ENCODE measurements at regions not wholly inside any gene's neighbourhood (a gene's known extent, or its start where the extent isn't known, plus 50 kb on each side); places are given as distances from the start of the nearest gene placed in this dataset.
A peak's percentile ranks its signal among the peaks of the same experiment; 100 is the strongest.

- Histone ChIP-seq H3K9me2 (ENCODE audit: insufficient read depth) (no peaks in the 10 kb centered on the region), H3K27me3 (replicated peaks; ENCODE audit: insufficient read depth) (no peaks in the 10 kb centered on the region), H3K4me2 (ENCODE audit: unreplicated experiment) (no peak overlapping the region), H3K4me1 (ENCODE audit: insufficient read depth) (no peaks in the 10 kb centered on the region), H3K9ac (no peak overlapping the region), H3K4me3 (no peak overlapping the region), H3K27ac (no peak overlapping the region), H3K9me3 (ENCODE audit: low read depth) (no peaks in the 10 kb centered on the region), H3K36me3 (ENCODE audit: low read depth) (no peaks in the 10 kb centered on the region), H4K20me1 (ENCODE audit: insufficient read depth) (no peaks in the 10 kb centered on the region), H3K79me2 (ENCODE audit: insufficient read depth) (no peaks in the 10 kb centered on the region), H3F3A (ENCODE audit: insufficient read depth) (no peaks in the 10 kb centered on the region), H2AFZ (no peak overlapping the region)
- 0 to 12% methylated on average over 1 of the region's 1 CpG for WGBS, 2 experiments (ENCODE audit: low coverage in 1 of 2, low lambda C conversion rate in 2 of 2, missing lambda C conversion rate in 2 of 2)
- no peak for TF ChIP-seq EZH2phosphoT487 (IDR thresholded peaks at IDR 0.05; ENCODE audit: insufficient read depth, low read depth)
- no peak for TF ChIP-seq EZH2 (IDR thresholded peaks at IDR 0.05; ENCODE audit: insufficient read depth, poor library complexity, severe bottlenecking)
- no peak for DNase-seq
- in situ Hi-C loops (cut with MboI), result no loop called here
These were observed 1685.3 kb downstream of the STIM2 start for GRCh38 chr4:28545986-28546385.

GRCh38 chr4:28548136-28548535 lies 1687.5 kb downstream of the STIM2 start:
- H3K9ac ChIP-seq, result no peak overlapping the region
- H3K4me3 ChIP-seq, result no peak overlapping the region
- H3F3A ChIP-seq (ENCODE audit: insufficient read depth), result no peaks in the 10 kb centered on the region
- no peaks in the 10 kb centered on the region for H3K4me1 ChIP-seq (ENCODE audit: insufficient read depth)
- WGBS, 2 experiments (ENCODE audit: low coverage in 1 of 2, low lambda C conversion rate in 2 of 2, missing lambda C conversion rate in 2 of 2), result 37% methylated on average over 3 of the region's 3 CpGs
- H3K9me3 ChIP-seq (ENCODE audit: low read depth), result no peaks in the 10 kb centered on the region
- no peaks in the 10 kb centered on the region for H3K9me2 ChIP-seq (ENCODE audit: insufficient read depth)
- no peak for DNase-seq
- in situ Hi-C loops (cut with MboI), result no loop called here
- H3K27me3 ChIP-seq (replicated peaks; ENCODE audit: insufficient read depth), result no peaks in the 10 kb centered on the region
- TF ChIP-seq EZH2 (IDR thresholded peaks at IDR 0.05; ENCODE audit: insufficient read depth, poor library complexity, severe bottlenecking), result no peak
- H4K20me1 ChIP-seq (ENCODE audit: insufficient read depth), result no peaks in the 10 kb centered on the region
- H3K36me3 ChIP-seq (ENCODE audit: low read depth), result no peaks in the 10 kb centered on the region
- no peak overlapping the region for H3K4me2 ChIP-seq (ENCODE audit: unreplicated experiment)
- H3K79me2 ChIP-seq (ENCODE audit: insufficient read depth), result no peaks in the 10 kb centered on the region
- H3K27ac ChIP-seq, result no peak overlapping the region
- H2AFZ ChIP-seq, result no peak overlapping the region

GRCh38 chr4:28548594-28548993 lies 1688.0 kb downstream of the STIM2 start:
- TF ChIP-seq EZH2 (IDR thresholded peaks at IDR 0.05; ENCODE audit: insufficient read depth, poor library complexity, severe bottlenecking) (no peak), EZH2phosphoT487 (IDR thresholded peaks at IDR 0.05; ENCODE audit: insufficient read depth, low read depth) (no peak)
- Histone ChIP-seq H3F3A (ENCODE audit: insufficient read depth) (no peaks in the 10 kb centered on the region), H3K4me3 (no peak overlapping the region), H3K9me3 (ENCODE audit: low read depth) (no peaks in the 10 kb centered on the region), H3K27me3 (replicated peaks; ENCODE audit: insufficient read depth) (no peaks in the 10 kb centered on the region), H4K20me1 (ENCODE audit: insufficient read depth) (no peaks in the 10 kb centered on the region), H3K4me2 (ENCODE audit: unreplicated experiment) (no peak overlapping the region), H2AFZ (peak overlapping the region; percentile 68; the same call in 1 of the 2 replicates), H3K27ac (no peak overlapping the region), H3K79me2 (ENCODE audit: insufficient read depth) (no peaks in the 10 kb centered on the region), H3K9me2 (ENCODE audit: insufficient read depth) (no peaks in the 10 kb centered on the region), H3K36me3 (ENCODE audit: low read depth) (no peaks in the 10 kb centered on the region), H3K4me1 (ENCODE audit: insufficient read depth) (no peaks in the 10 kb centered on the region), H3K9ac (no peak overlapping the region)
- in situ Hi-C loops (cut with MboI), result no loop called here
- 35 to 41% methylated on average over 6 of the region's 6 CpGs for WGBS, 2 experiments (ENCODE audit: low coverage in 1 of 2, low lambda C conversion rate in 2 of 2, missing lambda C conversion rate in 2 of 2)
- no peak for DNase-seq

GRCh38 chr4:28555866-28556265 lies 1695.2 kb downstream of the STIM2 start:
- no peak overlapping the region for H3K4me2 ChIP-seq (ENCODE audit: unreplicated experiment)
- no peaks in the 10 kb centered on the region for H3K27me3 ChIP-seq (replicated peaks; ENCODE audit: insufficient read depth)
- H3K4me3 ChIP-seq, result no peak overlapping the region
- H3K79me2 ChIP-seq (ENCODE audit: insufficient read depth), result no peaks in the 10 kb centered on the region
- in situ Hi-C loops (cut with MboI), result no loop called here
- peak; percentile 26 for DNase-seq
- no peaks in the 10 kb centered on the region for H3F3A ChIP-seq (ENCODE audit: insufficient read depth)
- TF ChIP-seq EZH2phosphoT487 (IDR thresholded peaks at IDR 0.05; ENCODE audit: insufficient read depth, low read depth), result no peak
- no peak for TF ChIP-seq EZH2 (IDR thresholded peaks at IDR 0.05; ENCODE audit: insufficient read depth, poor library complexity, severe bottlenecking)
- H3K4me1 ChIP-seq (ENCODE audit: insufficient read depth), result peaks cover 17% of the 10 kb centered on the region; the same call in 1 of the 2 replicates
- H3K9me2 ChIP-seq (ENCODE audit: insufficient read depth), result no peaks in the 10 kb centered on the region
- no peak overlapping the region for H3K9ac ChIP-seq
- H2AFZ ChIP-seq, result peak overlapping the region; percentile 1; the same call in 1 of the 2 replicates
- no peak overlapping the region for H3K27ac ChIP-seq
- no peaks in the 10 kb centered on the region for H4K20me1 ChIP-seq (ENCODE audit: insufficient read depth)
- no peaks in the 10 kb centered on the region for H3K36me3 ChIP-seq (ENCODE audit: low read depth)
- WGBS, 2 experiments (ENCODE audit: low coverage in 1 of 2, low lambda C conversion rate in 2 of 2, missing lambda C conversion rate in 2 of 2), result 21 to 22% methylated on average over 2 of the region's 2 CpGs
- H3K9me3 ChIP-seq (ENCODE audit: low read depth), result no peaks in the 10 kb centered on the region

GRCh38 chr4:28557755-28558154 lies 1697.1 kb downstream of the STIM2 start:
- Histone ChIP-seq H3K79me2 (ENCODE audit: insufficient read depth) (no peaks in the 10 kb centered on the region), H3K4me1 (ENCODE audit: insufficient read depth) (peaks cover 17% of the 10 kb centered on the region; the same call in 1 of the 2 replicates), H4K20me1 (ENCODE audit: insufficient read depth) (no peaks in the 10 kb centered on the region), H3K9me2 (ENCODE audit: insufficient read depth) (no peaks in the 10 kb centered on the region), H3K4me3 (no peak overlapping the region), H2AFZ (peak overlapping the region; percentile 37; the same call in 1 of the 2 replicates), H3K9me3 (ENCODE audit: low read depth) (no peaks in the 10 kb centered on the region), H3K36me3 (ENCODE audit: low read depth) (no peaks in the 10 kb centered on the region), H3K9ac (no peak overlapping the region), H3K27me3 (replicated peaks; ENCODE audit: insufficient read depth) (no peaks in the 10 kb centered on the region), H3K4me2 (ENCODE audit: unreplicated experiment) (peak overlapping the region; percentile 4), H3F3A (ENCODE audit: insufficient read depth) (no peaks in the 10 kb centered on the region), H3K27ac (peak overlapping the region; percentile 35; the same call in 1 of the 2 replicates)
- TF ChIP-seq EZH2 (IDR thresholded peaks at IDR 0.05; ENCODE audit: insufficient read depth, poor library complexity, severe bottlenecking) (no peak), EZH2phosphoT487 (IDR thresholded peaks at IDR 0.05; ENCODE audit: insufficient read depth, low read depth) (no peak)
- in situ Hi-C loops (cut with MboI), result no loop called here
- peak; percentile 84 for DNase-seq
- WGBS, 2 experiments (ENCODE audit: low coverage in 1 of 2, low lambda C conversion rate in 2 of 2, missing lambda C conversion rate in 2 of 2), result 25 to 29% methylated on average over 2 of the region's 2 CpGs
